GM21390 (cell line): ENCODE measurements at regions not wholly inside any gene's neighbourhood (a gene's known extent, or its start where the extent isn't known, plus 50 kb on each side); places are given as distances from the start of the nearest gene placed in this dataset.
"Not testable (repeated sequence)": the region's sequence is repeated elsewhere in the genome, so short reads cannot be mapped to it uniquely, and the experiment has no call there.

Experiments
- ATAC-seq: cut with Tn5 transposase; IDR thresholded peaks from one replicate; pipeline ENCODE4 v1.9.1; 2021; ENCODE audit not compliant: unreplicated experiment

DNA sequence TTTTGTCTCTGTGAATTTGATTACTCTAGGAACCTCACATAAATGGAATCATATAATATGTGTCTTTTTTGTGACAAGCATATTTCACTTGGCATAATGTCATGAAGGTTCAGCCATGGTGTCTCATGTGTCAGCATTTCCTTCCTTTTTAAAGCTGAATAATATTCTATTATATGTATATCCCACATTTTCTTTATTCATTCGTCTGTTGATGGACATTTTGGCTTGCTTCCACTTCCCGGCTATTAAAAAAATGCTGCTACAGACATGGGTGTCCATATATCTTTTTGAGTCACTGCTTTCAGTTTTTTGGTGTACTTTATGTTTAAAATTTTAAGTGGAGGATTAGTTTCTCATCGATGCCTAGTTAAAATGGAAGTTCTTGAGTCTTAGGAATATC lies 59.8 kb upstream of the C5orf63 start:
- no peak for ATAC-seq

DNA sequence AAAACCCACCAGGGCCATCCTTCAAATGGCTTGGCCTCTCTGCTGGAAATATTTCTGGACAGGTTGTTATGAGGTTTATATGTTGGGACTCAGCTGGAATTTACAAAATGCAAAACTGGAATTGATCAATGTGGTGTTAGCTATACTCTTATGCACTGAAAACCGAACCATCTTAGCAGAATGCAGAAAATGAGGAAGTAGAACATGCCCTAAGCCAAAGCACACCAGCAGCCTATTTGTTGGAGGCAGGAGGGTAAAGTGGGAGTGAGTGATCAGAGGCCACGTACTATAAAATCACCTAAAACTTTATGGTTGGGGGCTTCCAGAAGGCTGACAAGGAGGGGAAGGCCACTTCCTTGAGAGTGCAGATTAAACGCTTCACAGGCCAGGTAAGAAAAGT lies 63.6 kb upstream of the C5orf63 start:
- no peak for ATAC-seq

DNA sequence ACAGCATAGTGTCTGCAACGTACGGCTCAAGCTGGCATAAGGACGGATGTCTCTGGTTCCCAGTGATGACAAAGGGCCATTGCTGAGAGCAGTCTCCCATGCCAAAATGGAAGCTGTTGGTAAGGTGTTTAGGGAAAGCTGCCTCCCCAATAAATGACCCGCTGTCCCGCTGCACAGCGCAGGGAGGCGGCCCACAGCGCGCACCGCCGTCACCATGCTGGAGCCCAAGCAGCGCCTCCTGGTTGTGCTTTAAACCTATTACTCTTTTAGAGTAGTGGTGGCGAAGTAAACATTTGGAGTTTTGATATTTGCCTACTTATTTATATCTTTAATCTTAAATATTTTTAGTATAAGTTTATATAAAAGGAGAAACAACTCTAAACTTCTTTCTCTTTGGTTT lies 70.4 kb upstream of the C5orf63 start:
- no peak for ATAC-seq

DNA sequence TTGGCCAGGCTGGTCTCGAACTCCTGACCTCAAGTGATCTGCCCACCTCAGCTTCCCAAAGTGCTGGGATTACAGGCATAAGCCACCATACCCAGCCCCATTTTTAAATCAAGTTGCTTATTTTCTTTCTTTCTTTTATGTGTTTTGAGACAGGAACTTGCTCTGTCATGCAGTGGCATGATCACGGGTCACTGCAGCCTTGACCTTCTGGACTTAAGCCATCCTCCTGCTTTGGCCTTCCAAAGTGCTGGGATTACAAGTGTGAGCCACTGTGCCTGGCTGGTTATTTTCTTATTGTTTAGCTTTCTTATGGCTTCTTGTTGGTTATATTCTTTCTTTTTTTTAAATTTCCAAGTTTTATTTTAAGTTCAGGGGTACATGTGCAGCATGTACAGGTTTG lies 79.7 kb upstream of the C5orf63 start:
- ATAC-seq: no peak

DNA sequence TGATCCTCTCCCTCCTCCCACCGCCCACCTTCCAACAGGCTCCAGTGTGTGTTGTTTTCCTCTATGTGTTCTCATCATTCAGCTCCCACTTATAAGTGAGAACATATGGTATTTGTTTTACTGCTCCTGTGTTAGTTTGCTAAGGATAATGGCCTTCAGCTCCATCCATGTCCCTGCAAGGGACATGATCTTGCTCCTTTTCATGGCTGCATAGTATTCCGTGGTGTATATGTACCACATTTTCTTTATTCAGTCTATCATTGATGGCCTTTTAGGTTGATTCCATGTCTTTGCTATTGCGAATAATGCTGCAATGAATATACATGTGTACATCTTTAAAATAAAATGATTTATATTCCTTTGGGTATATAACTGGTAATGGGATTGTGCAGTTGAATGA lies 80.2 kb upstream of the C5orf63 start:
- ATAC-seq: no peak

DNA sequence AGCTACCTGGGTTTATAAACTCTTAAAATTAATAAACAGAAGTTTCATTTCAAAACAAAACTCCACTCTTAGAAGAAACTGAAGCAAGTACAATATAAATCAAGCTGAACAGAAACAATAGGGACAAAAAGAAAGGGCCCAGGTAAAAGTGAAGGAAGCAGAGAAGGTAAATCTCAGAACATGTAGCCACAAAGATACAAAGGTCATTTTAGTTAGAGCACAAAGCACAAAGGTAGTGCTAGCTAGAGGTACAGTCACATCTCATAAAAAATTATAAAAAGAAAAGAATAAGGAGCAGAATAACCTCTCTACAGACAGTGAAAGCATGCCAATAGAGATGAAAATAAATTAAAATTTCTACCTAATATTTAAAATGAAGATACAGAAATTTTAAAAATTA lies 90.4 kb upstream of the C5orf63 start:
- no peak for ATAC-seq

DNA sequence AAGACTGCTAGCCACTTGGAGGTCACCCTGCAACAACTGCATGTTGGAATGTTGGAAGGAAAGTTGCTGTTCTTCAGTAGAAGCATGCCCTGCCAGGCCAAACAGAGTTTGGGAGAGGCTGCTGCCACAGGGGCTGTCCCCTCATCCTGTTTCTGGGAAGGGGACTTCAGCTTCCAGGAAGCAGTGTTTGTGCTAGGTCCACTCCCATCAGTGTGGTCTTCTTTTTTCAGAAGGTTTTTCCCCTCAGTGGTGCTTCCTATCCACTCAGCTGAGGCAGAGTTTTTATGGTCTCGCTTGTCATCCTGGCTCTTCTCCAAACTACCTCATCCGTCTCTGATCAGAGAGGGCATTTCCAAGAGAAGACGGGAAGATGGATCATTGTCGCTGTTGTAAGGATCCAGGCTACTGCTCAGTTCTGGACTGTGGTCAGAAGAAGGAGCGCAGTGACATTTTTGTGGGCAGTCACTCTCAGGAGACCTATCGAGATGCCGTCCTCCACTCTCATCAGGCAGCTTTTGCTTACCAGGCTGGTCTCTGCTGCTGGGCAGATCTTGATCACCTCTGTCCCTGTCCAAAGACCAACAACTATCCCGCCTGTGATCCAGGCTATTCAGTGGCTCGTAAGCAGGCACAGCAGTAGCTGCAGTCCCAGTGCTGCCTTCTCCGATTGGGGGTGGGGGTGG lies 97.8 kb upstream of the C5orf63 start:
- no peak for ATAC-seq

DNA sequence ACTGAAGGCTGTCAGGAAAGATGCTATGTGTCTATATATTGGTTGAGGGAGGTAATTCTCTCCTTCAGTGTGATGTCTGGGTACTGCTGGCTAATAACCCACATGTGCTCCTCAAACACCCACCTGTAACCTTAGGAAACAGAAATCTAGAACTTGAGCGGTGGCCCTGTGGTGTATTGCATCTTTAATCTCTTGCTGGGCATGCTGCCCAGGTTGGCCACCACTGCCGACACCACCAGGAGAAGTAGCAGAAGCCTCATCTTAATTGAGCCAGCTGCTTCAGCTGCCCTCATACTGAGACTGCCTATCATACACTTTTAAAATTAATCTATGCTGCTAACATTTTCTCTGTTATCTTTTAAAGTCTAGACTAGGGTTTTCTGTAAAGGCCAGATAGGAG lies 103.5 kb upstream of the C5orf63 start:
- ATAC-seq: no peak

DNA sequence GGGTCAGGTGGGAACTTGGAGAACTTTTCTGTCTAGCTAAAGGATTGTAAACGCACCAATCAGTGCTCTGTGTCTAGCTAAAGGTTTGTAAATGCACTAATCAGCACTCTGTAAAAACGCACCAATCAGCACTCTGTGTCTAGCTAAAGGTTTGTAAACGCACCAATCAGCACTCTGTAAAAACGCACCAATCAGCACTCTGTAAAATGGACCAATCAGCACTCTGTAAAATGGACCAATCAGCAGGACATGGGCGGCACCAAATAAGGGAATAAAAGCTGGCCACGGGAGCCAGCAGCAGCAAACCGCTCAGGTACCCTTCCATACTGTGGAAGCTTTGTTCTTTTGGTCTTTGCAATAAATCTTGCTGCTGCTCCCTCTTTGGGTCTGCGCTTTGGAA lies 108.0 kb upstream of the MEGF10 start:
- not testable (repeated sequence) for ATAC-seq

DNA sequence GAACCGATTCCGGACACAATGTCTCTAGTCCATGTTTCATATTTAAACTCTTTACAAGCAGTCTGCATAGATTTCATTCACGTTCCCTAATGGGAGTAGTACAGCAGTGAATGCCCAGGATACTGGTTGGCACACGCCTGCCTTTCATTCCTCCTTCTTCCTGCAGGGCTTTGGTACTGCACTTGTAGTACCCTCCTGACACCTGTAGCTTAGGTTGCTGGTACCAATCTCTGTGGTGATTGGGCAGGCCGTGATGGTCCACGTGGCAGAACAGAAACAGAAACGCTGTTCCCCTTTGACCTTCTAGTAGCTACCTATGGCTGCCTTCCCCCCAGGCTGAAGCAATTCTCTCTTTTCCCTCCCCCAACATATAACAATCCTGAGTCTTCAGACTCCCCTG lies 107.3 kb upstream of the MEGF10 start:
- no peak for ATAC-seq

DNA sequence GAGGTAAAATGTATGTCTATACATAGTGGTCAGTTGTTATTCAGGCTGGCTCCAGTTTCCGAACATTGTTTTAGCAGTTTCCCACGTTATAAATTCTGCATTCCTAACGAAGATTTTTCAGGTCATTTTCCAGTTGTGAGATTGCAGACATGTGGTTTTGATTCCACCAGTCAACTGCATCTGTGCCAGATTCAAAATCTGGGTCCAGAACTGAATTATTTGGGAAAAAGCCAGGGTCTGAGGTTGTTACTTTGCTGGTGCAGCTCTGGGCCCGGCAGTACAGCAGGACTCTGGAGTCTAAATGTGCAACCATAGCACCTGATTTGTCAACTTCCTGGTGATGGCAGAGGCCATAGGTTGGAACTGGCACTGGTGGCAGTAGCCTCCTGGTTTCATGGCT lies 105.7 kb upstream of the MEGF10 start:
- no peak for ATAC-seq

DNA sequence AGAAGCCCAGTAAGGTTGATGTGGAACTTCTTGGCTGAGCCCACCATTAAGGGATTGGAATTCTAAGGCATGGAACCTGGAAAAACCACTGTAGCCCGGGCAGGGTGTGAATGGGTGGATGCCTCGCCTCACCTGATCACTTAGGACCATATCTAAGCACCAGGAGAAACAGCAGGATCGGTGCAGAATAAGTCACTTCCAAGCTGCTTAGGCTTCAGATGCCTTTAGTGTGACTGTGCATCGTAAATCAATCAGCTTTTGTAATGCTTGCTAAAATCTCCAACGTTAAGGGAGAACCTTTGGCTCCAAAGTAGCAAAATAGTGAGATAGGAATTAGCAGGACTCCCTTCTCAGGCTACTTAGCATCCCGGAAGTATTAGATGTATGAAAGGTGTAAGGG lies 103.9 kb upstream of the MEGF10 start:
- no peak for ATAC-seq

DNA sequence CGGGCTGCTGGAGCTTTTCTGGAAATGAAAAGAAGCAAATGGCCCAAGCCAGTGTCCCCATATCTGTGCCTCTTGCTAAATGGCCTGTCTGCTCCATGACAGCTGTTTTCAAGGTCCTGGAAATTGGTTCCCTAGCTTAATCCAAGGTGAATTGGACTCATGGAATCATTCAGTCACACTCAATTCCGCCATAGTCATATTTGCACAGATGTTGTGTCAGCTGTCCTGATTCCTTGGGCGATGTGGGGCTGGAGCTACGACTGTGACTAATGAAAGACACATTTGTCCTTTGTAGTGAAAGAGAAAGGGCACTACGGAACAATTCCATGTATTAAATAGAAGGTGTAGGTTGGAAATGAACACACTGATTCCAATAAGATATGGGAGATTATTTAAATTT lies 102.9 kb upstream of the MEGF10 start:
- no peak for ATAC-seq

DNA sequence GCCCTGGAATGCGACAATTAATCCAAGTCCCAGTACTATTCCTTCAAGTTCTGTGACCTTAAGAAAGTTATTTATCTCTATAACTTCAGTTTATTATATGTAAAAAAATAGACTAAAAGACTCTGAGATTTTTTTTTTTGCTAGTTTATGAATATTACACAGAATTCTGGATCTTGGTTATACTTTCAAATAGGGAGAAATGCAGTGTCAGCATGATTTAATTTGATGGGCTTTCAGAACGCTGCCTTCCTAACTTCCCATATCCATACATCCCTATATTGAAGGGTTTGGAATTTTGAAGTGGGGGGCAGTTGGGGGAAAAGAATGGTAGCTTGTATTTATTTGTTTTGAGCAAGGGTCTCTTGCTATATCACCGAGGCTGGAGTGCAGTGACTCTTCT lies 98.4 kb upstream of the MEGF10 start:
- ATAC-seq: no peak

DNA sequence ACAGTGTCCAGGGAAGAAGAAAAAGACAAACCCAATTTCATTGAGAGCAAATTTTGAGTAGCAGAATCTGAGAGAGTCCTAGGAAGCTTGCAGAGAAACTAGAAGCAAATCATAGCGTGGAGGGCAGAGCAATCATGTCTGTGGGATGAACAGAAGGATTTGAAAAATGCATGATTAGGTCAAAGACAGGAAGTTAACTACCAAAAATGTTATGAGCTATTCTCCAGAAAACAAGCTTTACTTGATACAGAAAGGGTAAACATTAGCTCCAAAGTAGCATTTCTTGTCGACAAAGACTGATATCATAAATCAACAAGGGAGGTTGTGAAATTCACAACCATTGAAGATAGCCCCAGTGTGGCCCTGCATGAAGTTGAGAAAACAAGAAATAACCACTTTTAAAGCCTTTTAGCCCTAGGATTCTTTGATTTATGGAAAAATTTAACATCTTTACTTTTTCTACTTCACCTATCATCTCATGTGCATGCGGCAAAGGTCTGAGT lies 97.7 kb upstream of the MEGF10 start:
- no peak for ATAC-seq

DNA sequence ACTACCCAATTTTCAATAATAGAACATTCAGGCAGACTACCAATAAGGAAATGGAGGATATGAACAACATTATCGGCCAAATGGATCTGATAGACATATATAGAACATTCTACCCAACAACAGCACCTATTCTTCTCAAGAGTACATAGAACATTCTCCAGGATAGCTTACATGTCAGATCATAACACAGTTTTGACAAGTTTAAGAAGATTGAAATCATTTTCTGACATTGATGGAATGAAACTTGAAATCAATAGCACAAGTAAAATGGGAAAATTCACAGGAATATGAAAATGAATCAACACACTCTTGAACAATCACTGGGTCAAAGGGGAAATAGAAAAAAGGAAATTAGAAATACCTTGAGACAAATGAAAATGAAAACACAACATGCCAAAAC lies 94.6 kb upstream of the MEGF10 start:
- no peak for ATAC-seq

DNA sequence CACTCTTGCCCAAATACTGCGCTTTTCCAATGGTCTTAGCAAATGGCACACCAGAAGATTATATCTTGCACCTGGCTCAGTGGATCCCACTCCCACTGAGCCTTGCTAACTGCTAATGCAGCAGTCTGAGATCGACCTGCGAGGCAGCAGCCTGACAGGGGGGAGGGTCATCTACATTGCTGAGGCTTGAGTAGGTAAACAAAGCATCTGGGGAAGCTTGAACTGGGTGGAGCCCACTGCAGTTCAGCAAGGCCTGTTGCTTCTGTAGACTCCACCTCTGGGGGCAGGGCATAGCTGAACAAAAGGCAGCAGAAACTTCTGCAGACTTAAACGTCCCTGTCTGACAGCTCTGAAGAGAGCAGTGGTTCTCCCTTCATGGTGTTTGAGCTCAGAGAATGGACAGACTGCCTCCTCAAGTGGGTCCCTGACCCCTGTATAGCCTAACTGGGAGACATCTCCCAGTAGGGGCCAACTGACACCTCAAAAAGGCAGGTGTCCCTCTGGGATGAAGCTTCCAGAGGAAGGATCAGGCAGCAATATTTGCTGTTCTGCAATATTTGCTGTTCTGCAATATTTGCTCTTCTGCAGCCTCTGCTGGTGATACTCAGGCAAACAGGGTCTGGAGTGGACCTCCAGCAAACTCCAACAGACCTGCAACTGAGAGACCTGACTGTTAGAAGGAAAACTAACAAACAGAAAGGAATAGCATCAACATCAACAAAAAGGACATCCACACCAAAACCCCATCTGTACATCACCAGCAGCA lies 93.0 kb upstream of the MEGF10 start:
- ATAC-seq: not testable (repeated sequence)

DNA sequence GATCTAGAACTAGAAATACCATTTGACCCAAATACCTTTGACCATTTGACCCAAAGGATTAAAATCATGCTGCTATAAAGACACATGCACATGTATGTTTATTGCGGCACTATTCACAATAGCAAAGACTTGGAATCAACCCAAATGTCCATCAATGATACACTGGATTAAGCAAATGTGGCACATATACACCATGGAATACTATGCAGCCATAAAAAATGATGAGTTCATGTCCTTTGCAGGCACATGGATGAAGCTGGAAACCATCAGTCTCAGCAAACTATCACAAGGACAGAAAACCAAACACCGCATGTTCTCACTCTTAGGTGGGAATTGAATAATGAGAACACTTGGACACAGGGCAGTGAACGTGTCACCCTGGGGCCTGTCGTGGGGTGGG lies 87.9 kb upstream of the MEGF10 start:
- not testable (repeated sequence) for ATAC-seq

DNA sequence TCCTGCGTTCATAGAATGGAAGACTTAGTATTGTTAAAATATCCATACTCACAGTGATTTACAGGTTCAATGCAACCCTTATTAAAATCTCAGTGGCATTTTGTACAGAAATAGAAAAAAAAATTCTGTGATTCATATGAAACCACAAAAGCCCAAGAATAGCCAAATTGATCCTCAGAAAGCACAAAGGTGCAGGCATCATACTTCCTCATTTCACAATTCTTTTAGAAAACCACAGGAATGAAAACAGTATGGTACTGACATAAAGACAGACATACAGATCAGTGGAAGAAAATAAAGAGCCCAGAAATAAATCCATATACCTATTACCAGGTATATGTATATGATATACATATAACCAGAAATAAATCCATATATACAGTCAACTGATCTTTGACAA lies 86.8 kb upstream of the MEGF10 start:
- ATAC-seq: no peak

DNA sequence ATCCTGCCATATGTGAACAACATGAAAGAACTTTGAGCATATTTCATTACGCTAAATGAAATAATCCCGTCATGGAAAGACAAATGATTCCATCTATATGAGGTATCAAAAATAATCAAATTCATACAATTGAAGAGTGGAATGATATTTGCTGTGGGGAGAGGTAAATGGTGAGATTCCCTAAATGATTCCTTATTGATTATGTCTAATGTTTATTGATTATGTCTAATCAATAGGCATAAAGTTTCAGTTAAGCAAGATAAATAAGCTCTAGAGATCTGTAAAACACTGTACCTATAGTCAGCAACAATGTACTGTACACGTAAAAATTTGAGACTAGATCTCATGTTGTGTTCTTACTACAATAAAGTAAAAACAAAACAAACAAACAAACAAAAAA lies 85.4 kb upstream of the MEGF10 start:
- no peak for ATAC-seq

DNA sequence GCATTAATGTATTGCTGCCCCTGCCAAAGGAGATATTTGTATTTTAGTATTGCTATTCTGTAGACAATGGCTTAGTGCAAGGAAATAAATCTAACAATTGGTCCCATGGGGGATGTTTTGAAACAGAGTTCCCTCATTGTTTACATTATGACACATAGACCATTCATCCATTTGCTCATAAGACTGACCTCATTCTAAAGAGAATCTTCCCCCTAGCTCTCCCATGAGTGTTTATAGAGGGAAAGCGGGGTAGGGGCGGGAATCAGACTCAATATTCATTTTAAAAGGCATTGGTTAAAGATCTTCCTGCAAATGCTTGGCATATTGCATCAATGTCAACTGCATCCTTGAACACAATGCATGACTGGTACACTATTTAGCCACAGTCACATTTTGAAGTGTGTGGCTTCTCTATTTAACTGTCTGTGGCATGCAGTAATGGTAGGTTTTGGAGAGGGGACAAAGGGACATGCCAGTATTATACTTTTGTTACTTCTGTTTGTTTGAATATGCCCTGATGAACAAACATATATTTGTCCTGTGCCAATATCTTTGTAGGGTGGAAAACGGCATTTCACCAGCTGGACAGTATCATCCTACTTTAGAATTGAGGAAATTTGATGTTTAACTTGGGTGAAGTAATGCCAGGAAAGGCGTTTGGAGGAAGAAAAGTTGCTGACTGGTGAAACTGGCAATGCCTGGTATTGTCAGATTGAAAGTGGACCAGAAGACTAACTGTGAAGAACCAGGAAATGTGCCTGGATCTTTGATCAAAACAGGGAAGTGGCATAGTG lies 84.1 kb upstream of the MEGF10 start:
- no peak for ATAC-seq

DNA sequence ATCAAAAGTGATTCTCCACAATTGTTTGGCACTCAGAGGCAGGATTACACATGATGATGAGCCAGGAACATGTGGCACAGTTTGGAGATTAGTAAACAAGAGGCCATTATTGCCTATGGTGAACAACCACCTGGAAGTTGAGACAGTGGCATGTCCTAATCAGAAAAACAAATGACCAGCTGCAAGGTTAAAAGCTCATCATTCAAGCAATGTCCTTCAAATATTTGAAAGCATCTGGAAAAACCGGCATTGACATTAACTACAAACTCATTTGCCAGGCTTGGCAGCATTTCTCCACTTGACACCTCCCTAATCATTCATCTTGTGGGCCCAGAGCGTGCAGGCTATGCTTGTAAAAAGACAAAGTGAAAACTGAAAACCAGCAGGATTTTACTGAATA lies 80.6 kb upstream of the MEGF10 start:
- no peak for ATAC-seq
